Gastrocnemius medialis (tissue), 4 donors: ENCODE measurements at regions not wholly inside any gene's neighbourhood (a gene's known extent, or its start where the extent isn't known, plus 50 kb on each side); places are given as distances from the start of the nearest gene placed in this dataset.

Source experiments
- ATAC-seq, 2 donors: fragments of 150-250 bp; one replicate each; pipeline ENCODE4 v1.9.1; 2016
- DNase-seq, 2 donors: peaks; one replicate each; pipeline ENCODE4 v3.0.0-alpha.2; 2019
- H3K27ac ChIP-seq, 4 donors: fragments of 200-600 bp; sonication (generic); 1 replicate in 1 of 4; 2 replicates in 3 of 4; pipeline ENCODE4 v1.5.1; 2016 to 2018; ENCODE audit warnings: mild to moderate bottlenecking in 2 of 4, moderate library complexity in 1 of 4
- H3K27me3 ChIP-seq, 3 donors: fragments of 200-600 bp; sonication (generic) in 2 of 3; 1 replicate in 1 of 3; 2 replicates in 2 of 3; pipeline versions ENCODE4 v1.5.1 to v1.6.0; 2016 to 2019; ENCODE audit warnings: mild to moderate bottlenecking in 1 of 3, moderate library complexity in 1 of 3
- H3K36me3 ChIP-seq, 2 donors: fragments of 200-600 bp; sonication (generic) in 1 of 2; one replicate each; pipeline ENCODE4 v1.5.1; 2017 to 2018
- H3K4me1 ChIP-seq, 2 donors: fragments of 200-600 bp; sonication (generic) in 1 of 2; one replicate each; pipeline ENCODE4 v1.5.1; 2016 to 2017; ENCODE audit warnings: mild to moderate bottlenecking in 2 of 2
- H3K4me3 ChIP-seq, 4 donors: fragments of 200-600 bp; sonication (generic) in 3 of 4; 1 replicate in 1 of 4; 2 replicates in 3 of 4; pipeline ENCODE4 v1.5.1; 2016 to 2019; ENCODE audit warnings: mild to moderate bottlenecking in 2 of 4
- H3K9me3 ChIP-seq, 3 donors: fragments of 200-600 bp; sonication (generic) in 2 of 3; 1 replicate in 1 of 3; 2 replicates in 2 of 3; pipeline ENCODE4 v1.5.1; 2016 to 2019
- CTCF ChIP-seq, 5 experiments: fragments of 450-650 bp in 3 of 5; fragments of 200-600 bp in 2 of 5; sonication (generic) in 2 of 5; IDR thresholded peaks in 4 of 5; conservative IDR thresholded peaks in 1 of 5; 1 replicate in 4 of 5; 2 replicates in 1 of 5; pipeline ENCODE4 v1.5.1; 2016 to 2019; ENCODE audit warnings: antibody characterized with exemption in 5 of 5, mild to moderate bottlenecking in 3 of 5, moderate library complexity in 3 of 5
- POLR2A ChIP-seq, 2 donors: fragments of 450-650 bp; IDR thresholded peaks; one replicate each; pipeline ENCODE4 v1.6.1; 2017; ENCODE audit warnings: antibody characterized with exemption in 2 of 2, mild to moderate bottlenecking in 2 of 2, moderate library complexity in 2 of 2
- in situ Hi-C, 4 donors: fragments of 200-750 bp; cut with MboI; loops; one replicate each; pipeline versions ENCODE4 v1.15.0 to v1.8.0; 2017; ENCODE audit warnings: low sequenced_read_pairs in 4 of 4
- intact Hi-C: fragments of 100-400 bp; cut with DNase I; formaldehyde crosslinking; loops from one replicate; pipeline ENCODE4 v1.15.1; 2023; ENCODE audit warnings: low total_unique reads

DNA sequence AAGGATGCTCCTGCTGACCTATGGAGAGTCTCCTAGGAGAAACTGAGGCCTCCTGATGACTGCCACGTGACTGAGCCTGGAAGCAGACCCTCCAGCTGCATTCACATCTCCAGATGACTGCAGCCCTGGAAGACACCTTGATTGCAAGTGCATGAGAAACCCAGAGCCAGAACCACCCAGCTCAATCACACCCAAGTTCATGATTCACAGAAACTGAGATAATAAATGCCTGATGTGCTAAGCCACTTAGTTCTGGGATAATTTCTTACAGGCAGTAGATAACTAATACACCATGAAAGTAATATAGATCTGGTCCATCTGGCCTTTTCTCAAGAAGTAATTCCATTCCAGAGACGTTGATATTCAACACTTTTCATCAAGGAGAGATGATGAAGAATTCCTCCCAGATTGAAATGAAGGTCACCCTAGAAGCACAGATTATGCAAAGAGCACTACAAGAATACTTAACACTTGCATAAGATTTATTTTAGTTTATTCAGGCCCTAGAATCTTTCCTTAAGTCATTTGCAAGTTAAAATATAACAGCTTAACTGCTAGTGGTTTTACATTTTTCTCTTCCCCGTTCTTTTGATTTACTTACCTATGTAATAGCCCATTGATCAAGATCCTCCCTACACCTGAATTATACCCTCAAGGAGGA, 208.2 kb upstream of the INHBA start:
- no peaks in the 10 kb centered on the region for H3K27me3 ChIP-seq
- no peak overlapping the region for H3K4me3 ChIP-seq
- no peak for TF ChIP-seq CTCF (IDR thresholded peaks at IDR 0.05 in 4 of 5, conservative IDR thresholded peaks at IDR 0.05 in 1 of 5)
- TF ChIP-seq POLR2A (IDR thresholded peaks at IDR 0.05), result no peak
- no peaks in the 10 kb centered on the region for H3K36me3 ChIP-seq
- DNase-seq (no peak), ATAC-seq (no peak)
- no peaks in the 10 kb centered on the region for H3K9me3 ChIP-seq
- no peak overlapping the region for H3K27ac ChIP-seq
- in situ Hi-C loops (no loop called here), intact Hi-C loops (no loop called here)
- H3K4me1 ChIP-seq, result no peaks in the 10 kb centered on the region

GRCh38 chr7:41907444-41907843, 204.6 kb upstream of the INHBA start:
- TF ChIP-seq CTCF (IDR thresholded peaks at IDR 0.05 in 4 of 5, conservative IDR thresholded peaks at IDR 0.05 in 1 of 5) (no peak), POLR2A (IDR thresholded peaks at IDR 0.05) (no peak)
- Histone ChIP-seq H3K36me3 (no peaks in the 10 kb centered on the region), H3K27me3 (no peaks in the 10 kb centered on the region), H3K4me3 (no peak overlapping the region), H3K4me1 (no peaks in the 10 kb centered on the region), H3K27ac (no peak overlapping the region), H3K9me3 (no peaks in the 10 kb centered on the region)
- in situ Hi-C loops, result no loop called here
- ATAC-seq (no peak), DNase-seq (no peak)
- intact Hi-C loops, result no loop called here

GRCh38 chr7:41900532-41900931, 197.6 kb upstream of the INHBA start:
- no peak for ATAC-seq
- Histone ChIP-seq H3K36me3 (no peaks in the 10 kb centered on the region), H3K27ac (no peak overlapping the region), H3K4me1 (no peaks in the 10 kb centered on the region), H3K9me3 (no peaks in the 10 kb centered on the region), H3K27me3 (no peaks in the 10 kb centered on the region), H3K4me3 (no peak overlapping the region)
- no peak for DNase-seq
- TF ChIP-seq CTCF (IDR thresholded peaks at IDR 0.05 in 4 of 5, conservative IDR thresholded peaks at IDR 0.05 in 1 of 5) (no peak), POLR2A (IDR thresholded peaks at IDR 0.05) (no peak)
- in situ Hi-C loops (no loop called here), intact Hi-C loops (no loop called here)

- intact Hi-C loops (no loop called here), in situ Hi-C loops (no loop called here)
- no peak for ATAC-seq
- TF ChIP-seq CTCF (IDR thresholded peaks at IDR 0.05 in 4 of 5, conservative IDR thresholded peaks at IDR 0.05 in 1 of 5), result no peak
- no peak for TF ChIP-seq POLR2A (IDR thresholded peaks at IDR 0.05)
- Histone ChIP-seq H3K27ac (no peak overlapping the region), H3K4me1 (no peaks in the 10 kb centered on the region), H3K27me3 (no peaks in the 10 kb centered on the region), H3K36me3 (no peaks in the 10 kb centered on the region), H3K4me3 (no peak overlapping the region), H3K9me3 (no peaks in the 10 kb centered on the region)
- no peak for DNase-seq
Observed at GRCh38 chr7:41899823-41900433, 197.0 kb upstream of the INHBA start.
